ENCODE measurements at regions not wholly inside any gene's neighbourhood (a gene's known extent, or its start where the extent isn't known, plus 50 kb on each side); places are given as distances from the start of the nearest gene placed in this dataset.

- Histone ChIP-seq H4K20me1 (ENCODE audit: control insufficient read depth, insufficient read depth, insufficient read length) (no peaks in the 10 kb centered on the region), H2BK120ac (ENCODE audit: low read depth, low read length, poor library complexity, severe bottlenecking) (no peak overlapping the region), H3K14ac (ENCODE audit: insufficient read depth, low read length) (no peak overlapping the region), H2BK5ac (ENCODE audit: insufficient read length, low read length) (no peak overlapping the region), H3K23me2 (ENCODE audit: insufficient read length, low read depth, low read length, poor library complexity, severe bottlenecking) (no peaks in the 10 kb centered on the region), H2AFZ (ENCODE audit: low read length) (no peak overlapping the region), H3T11ph (ENCODE audit: low read length) (no peak overlapping the region), H3K9me3 (ENCODE audit: control insufficient read depth, low read depth, low read length) (no peaks in the 10 kb centered on the region), H4K8ac (replicated peaks; ENCODE audit: insufficient read length, low read depth, low read length) (no peak overlapping the region), H3K27me3 (ENCODE audit: insufficient read depth, low read length) (no peaks in the 10 kb centered on the region), H3K79me2 (ENCODE audit: insufficient read depth, low read length) (no peaks in the 10 kb centered on the region), H3K4me2 (ENCODE audit: insufficient read depth, insufficient read length, low read length) (no peak overlapping the region), H3K4me1 (ENCODE audit: insufficient read depth, low read length) (no peaks in the 10 kb centered on the region), H2AK5ac (ENCODE audit: insufficient read length, low read length) (no peak overlapping the region), H3K23ac (ENCODE audit: insufficient read length, low read depth, low read length) (no peak overlapping the region), H2BK12ac (ENCODE audit: insufficient read length, low read depth, low read length) (no peak overlapping the region), H3K27ac (ENCODE audit: insufficient read length, low read depth, low read length) (no peak overlapping the region), H2BK15ac (ENCODE audit: low read depth, low read length) (no peak overlapping the region), H4K5ac (ENCODE audit: insufficient read length, low read depth, low read length) (no peak overlapping the region), H2BK20ac (ENCODE audit: low read depth, low read length, poor library complexity, severe bottlenecking) (no peak overlapping the region), H4K91ac (ENCODE audit: insufficient read length, low read depth, low read length) (no peak overlapping the region), H3K18ac (ENCODE audit: insufficient read length, low read depth, low read length) (no peak overlapping the region), H3K9ac (ENCODE audit: extremely low read depth, insufficient read length, low read length) (no peak overlapping the region), H3K56ac (ENCODE audit: insufficient read length, low read depth, low read length) (no peak overlapping the region), H3K4ac (ENCODE audit: low read depth, low read length) (no peak overlapping the region), H3K79me1 (ENCODE audit: insufficient read depth, low read depth, low read length, poor library complexity, severe bottlenecking) (no peaks in the 10 kb centered on the region)
- TF ChIP-seq CTCF (conservative IDR thresholded peaks at IDR 0.05) = no peak
- Mint-ChIP-seq H3K36me3 (ENCODE audit: insufficient read depth in 1 of 3, low read depth in 3 of 3) (no peaks in the 10 kb centered on the region), H3K4me3 (no peak overlapping the region), H3K27ac (no peak overlapping the region), H3K4me1 (peaks cover 3 to 6% of the 10 kb centered on the region in 2 experiments; a peak in 2 of 4 replicates), H3K27me3 (ENCODE audit: low read depth) (no peaks in the 10 kb centered on the region; the same call in none of the 2 replicates), H3K9me3 (no peaks in the 10 kb centered on the region)
- no peak for DNase-seq
- no CpG with 5 or more reads among the region's 10 CpGs for WGBS (ENCODE audit: extremely low coverage, insufficient read length, low lambda C conversion rate)
These were observed 81.2 kb upstream of the SPON1 start for GRCh38 chr11:13881226-13881905.

Measured in H9 (cell line).